ENCODE measurements at regions not wholly inside any gene's neighbourhood (a gene's known extent, or its start where the extent isn't known, plus 50 kb on each side); places are given as distances from the start of the nearest gene placed in this dataset.

DNA sequence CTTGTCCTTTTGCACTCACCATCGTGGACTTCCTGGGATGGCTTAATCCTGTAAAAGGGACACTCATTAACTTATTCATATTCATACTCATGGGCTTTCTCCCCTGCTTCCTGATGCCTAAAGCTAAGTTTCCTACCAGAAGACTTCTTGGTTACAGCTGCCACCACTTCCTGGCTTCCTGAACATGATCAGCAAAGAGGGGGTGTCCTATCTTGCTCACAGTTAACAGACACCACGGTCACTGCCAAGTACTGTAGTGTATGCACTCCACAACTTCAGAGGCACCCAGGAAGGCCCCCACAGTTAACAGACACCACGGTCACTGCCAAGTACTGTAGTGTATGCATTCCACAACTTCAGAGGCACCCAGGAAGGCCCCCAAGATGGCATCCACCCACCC lies 177.8 kb downstream of the SIPA1L2 start:
- TF ChIP-seq, protein P1, sequence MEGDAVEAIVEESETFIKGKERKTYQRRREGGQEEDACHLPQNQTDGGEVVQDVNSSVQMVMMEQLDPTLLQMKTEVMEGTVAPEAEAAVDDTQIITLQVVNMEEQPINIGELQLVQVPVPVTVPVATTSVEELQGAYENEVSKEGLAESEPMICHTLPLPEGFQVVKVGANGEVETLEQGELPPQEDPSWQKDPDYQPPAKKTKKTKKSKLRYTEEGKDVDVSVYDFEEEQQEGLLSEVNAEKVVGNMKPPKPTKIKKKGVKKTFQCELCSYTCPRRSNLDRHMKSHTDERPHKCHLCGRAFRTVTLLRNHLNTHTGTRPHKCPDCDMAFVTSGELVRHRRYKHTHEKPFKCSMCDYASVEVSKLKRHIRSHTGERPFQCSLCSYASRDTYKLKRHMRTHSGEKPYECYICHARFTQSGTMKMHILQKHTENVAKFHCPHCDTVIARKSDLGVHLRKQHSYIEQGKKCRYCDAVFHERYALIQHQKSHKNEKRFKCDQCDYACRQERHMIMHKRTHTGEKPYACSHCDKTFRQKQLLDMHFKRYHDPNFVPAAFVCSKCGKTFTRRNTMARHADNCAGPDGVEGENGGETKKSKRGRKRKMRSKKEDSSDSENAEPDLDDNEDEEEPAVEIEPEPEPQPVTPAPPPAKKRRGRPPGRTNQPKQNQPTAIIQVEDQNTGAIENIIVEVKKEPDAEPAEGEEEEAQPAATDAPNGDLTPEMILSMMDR (IDR thresholded peaks at IDR 0.05; ENCODE audit: extremely low read depth, missing control alignments), result no peak
- DNase-seq (ENCODE audit: low spot score), result no peak

DNA sequence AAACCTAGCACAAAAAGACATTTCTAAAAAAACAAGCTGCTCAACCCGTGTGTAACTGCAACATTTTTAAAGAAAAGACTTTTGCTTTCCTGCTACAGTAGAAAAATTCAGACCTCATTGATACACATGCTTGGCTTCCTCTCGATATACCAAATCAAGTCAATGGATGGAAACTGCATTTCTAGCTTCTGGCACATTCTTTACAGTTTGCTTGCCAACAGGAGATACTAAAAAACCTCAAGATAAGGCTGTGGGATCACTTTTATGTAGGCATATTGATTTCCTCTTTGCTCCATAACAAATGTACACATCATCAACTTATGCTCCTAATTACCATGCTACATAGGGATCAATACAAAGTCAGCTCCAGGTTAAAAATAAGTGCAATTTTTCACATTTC lies 178.4 kb downstream of the SIPA1L2 start:
- TF ChIP-seq, protein P1 (IDR thresholded peaks at IDR 0.05; ENCODE audit: extremely low read depth, missing control alignments), result no peak
- no peak for DNase-seq (ENCODE audit: low spot score)

DNA sequence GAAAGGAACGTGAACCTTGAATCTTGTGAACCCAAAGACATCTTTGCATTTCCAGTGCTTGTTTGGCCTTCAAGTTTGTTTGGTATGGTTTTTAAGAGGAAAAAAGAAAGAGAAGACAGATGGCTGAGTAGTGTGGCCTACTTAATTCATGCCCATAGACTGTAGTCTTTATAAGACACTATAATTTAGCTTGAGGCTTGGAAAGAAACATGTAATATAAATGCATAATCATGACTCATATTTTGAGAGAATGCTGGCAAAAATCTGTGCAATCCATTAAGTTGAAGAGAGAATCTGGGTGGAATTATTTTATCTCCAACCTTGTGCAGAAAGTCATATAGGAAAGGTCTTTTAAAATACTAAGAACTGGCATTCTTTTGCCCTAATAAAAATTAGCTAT lies 179.3 kb downstream of the SIPA1L2 start:
- no peak for DNase-seq (ENCODE audit: low spot score)
- TF ChIP-seq, protein P1 (IDR thresholded peaks at IDR 0.05; ENCODE audit: extremely low read depth, missing control alignments), result no peak

DNA sequence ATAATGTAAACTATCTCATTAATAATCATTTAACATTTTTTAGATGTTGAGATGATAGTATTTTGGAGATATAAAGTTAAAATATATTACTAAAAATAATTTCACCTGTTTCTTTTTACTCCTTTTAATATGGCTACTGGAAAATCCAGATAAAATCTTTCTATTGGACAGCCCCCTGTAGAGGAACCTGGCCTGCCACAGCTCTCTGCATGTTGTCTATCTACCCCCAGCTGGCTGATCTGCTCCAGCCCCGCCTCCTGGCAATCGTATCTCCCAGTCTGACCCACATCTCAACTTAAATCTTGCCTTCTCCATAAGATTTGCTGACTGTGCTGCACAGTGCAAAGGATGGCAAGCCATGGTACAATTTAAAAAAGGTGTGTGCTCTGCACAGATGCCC lies 182.8 kb downstream of the SIPA1L2 start:
- DNase-seq (ENCODE audit: low spot score), result no peak
- TF ChIP-seq, protein P1 (IDR thresholded peaks at IDR 0.05; ENCODE audit: extremely low read depth, missing control alignments), result no peak

DNA sequence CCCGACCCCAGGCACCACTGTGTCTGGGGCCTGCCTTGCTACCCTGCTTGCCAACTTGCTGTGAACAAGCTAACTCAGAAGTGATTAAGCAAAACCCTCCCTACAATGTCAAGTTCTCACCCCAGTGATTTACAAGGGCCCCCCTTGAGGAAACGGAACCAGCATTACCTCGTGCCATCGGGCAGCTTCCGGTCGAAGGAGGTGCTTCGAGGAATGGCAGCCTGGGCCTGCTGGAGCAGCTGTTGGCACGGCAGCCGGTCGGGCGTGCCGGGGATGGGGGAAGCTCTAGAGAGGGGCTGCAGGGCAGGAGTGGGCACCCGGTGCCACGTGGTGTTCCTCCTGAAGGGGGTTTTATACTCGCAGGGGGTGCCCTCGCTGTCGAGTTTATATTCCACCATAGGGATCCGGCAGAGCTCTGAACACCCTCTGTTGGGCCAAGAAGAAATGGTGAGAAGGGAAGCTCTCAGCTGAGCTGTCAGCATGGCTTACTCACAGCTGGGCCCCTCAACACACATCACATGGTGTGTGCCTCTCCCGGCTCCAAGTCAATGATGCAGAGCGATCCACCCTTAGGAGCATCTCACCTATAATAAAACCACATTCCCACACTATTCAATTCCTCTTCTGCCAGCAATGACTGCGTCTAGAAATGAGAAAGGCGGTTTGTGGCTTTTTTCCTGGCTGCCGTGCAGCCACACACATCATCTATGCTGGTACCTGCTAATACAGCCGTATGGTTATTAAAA lies 184.4 kb downstream of the SIPA1L2 start:
- TF ChIP-seq, protein P1 (IDR thresholded peaks at IDR 0.05; ENCODE audit: extremely low read depth, missing control alignments), result no peak
- no peak for DNase-seq (ENCODE audit: low spot score)

DNA sequence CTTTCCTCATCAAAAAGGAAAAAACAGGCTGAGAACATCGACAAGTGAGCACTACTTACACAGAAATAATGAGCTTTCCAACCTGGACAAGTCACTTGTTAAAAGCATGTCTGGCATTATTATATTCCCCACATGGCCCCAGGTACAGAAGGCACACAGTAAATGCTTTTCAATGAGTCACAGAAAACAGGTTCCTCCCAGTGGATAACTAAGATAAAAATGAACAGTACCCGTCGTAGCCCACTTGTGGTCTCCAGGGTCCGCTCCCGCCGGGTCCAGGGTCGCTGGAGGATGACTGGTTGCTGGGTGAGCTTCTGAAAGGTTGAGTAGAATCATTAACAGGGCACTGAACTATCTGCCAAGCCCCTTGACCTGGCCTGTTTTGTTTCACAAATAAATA lies 186.6 kb downstream of the SIPA1L2 start:
- TF ChIP-seq, protein P1 (IDR thresholded peaks at IDR 0.05; ENCODE audit: extremely low read depth, missing control alignments), result no peak

DNA sequence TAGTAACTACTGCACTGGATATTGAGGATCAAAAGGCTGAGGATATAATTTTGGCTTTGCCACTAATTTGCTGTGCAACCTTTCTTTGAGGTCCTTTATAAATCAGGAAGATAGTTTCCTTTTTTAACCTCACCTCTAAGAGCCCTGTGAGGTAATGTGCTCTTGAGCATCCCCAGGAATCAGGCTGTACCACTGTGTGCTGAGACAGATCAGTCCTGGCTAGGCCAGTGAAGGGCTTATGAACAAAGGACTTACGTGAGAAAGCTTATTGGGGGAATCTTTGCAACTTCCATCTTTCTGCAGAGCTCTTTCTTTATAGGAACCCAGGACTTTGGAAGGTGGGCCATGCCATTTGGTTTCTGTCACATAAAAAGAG lies 188.9 kb downstream of the SIPA1L2 start:
- TF ChIP-seq, protein P1 (IDR thresholded peaks at IDR 0.05; ENCODE audit: extremely low read depth, missing control alignments), result no peak
- DNase-seq (ENCODE audit: low spot score), result no peak

More for the DNA sequence above, 186.6 kb downstream of the SIPA1L2 start:
- DNase-seq (ENCODE audit: low spot score), result no peak

Data from GM20000 (cell line).